ENCODE measurements at regions not wholly inside any gene's neighbourhood (a gene's known extent, or its start where the extent isn't known, plus 50 kb on each side); places are given as distances from the start of the nearest gene placed in this dataset.

DNA sequence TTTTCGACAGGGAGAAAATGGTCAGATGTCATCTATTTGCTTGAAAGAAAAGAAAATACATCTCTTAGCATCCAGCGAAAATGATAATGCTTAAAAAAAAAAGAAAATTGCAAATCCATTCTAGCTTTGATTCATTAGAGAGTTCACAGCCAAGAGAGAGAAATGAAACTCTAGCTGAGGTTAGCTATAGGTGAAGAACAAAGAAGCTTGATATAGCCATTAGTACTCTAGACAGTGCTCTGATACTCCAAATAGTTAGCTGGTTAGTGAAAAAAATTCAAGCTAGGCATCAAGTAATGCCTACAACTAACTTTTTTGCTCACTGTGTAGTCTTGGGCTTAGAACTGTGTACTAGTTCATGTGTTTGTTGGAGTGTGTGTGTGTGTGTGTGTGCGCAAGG lies 721.6 kb upstream of the SOX9 start:
- H3K36me3 ChIP-seq = no peaks in the 10 kb centered on the region
- TF ChIP-seq, protein P1, sequence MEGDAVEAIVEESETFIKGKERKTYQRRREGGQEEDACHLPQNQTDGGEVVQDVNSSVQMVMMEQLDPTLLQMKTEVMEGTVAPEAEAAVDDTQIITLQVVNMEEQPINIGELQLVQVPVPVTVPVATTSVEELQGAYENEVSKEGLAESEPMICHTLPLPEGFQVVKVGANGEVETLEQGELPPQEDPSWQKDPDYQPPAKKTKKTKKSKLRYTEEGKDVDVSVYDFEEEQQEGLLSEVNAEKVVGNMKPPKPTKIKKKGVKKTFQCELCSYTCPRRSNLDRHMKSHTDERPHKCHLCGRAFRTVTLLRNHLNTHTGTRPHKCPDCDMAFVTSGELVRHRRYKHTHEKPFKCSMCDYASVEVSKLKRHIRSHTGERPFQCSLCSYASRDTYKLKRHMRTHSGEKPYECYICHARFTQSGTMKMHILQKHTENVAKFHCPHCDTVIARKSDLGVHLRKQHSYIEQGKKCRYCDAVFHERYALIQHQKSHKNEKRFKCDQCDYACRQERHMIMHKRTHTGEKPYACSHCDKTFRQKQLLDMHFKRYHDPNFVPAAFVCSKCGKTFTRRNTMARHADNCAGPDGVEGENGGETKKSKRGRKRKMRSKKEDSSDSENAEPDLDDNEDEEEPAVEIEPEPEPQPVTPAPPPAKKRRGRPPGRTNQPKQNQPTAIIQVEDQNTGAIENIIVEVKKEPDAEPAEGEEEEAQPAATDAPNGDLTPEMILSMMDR (IDR thresholded peaks at IDR 0.05) = no peak
- no peak for TF ChIP-seq POLR2A (IDR thresholded peaks at IDR 0.05)
- no peak overlapping the region for H3K4me3 ChIP-seq
- H3K4me1 ChIP-seq = no peaks in the 10 kb centered on the region
- no peak for DNase-seq
- H3K27me3 ChIP-seq = no peaks in the 10 kb centered on the region
- intact Hi-C loops (cut with DNase I; ENCODE audit: low total_unique reads) = no loop called here
- no peak overlapping the region for H3K27ac ChIP-seq
- no peaks in the 10 kb centered on the region for H3K9me3 ChIP-seq

DNA sequence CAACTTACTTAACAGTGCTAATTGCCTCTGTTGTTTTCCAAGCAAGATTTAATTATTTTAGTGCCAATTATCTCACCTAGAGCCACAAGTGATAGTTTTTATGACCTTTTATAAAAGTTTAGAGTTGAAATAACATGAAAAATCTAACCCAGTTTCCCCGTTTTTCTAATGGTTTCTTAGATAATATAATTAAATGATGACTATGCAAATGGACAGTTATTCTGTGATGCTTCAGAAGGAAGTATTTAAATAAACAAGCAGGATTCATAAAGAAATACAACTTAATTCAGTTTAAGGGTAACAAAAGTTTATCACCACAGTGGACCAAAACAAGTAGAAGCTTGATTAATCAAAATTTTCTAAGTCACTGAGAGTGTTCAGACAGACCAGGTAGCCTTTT lies 721.2 kb upstream of the SOX9 start:
- Histone ChIP-seq H3K4me3 (no peak overlapping the region), H3K27me3 (no peaks in the 10 kb centered on the region), H3K27ac (no peak overlapping the region), H3K9me3 (no peaks in the 10 kb centered on the region), H3K36me3 (no peaks in the 10 kb centered on the region), H3K4me1 (no peaks in the 10 kb centered on the region)
- no peak for TF ChIP-seq POLR2A (IDR thresholded peaks at IDR 0.05)
- TF ChIP-seq, protein P1 (IDR thresholded peaks at IDR 0.05) = no peak
- no peak for DNase-seq
- intact Hi-C loops (cut with DNase I; ENCODE audit: low total_unique reads) = no loop called here

DNA sequence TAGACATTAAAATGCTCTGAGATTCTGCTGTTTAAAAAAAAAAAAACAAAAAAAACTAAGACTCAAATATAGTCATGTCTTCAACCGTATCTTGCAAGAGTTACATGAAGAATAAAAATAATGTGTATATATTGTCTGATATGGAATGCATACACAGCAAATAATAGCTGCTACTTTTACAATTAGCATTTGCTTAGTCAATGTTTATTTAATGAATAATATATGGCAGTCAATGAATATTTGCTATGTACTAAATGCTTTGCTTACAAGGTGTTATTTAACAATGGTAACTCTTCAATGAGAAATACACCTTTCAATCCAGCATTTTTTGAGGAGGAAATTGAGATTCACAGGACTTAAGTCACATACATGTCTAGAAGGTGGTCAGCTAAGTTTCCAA lies 718.8 kb upstream of the SOX9 start:
- intact Hi-C loops (cut with DNase I; ENCODE audit: low total_unique reads) = no loop called here
- H3K27me3 ChIP-seq = no peaks in the 10 kb centered on the region
- no peaks in the 10 kb centered on the region for H3K9me3 ChIP-seq
- no peaks in the 10 kb centered on the region for H3K4me1 ChIP-seq
- TF ChIP-seq POLR2A (IDR thresholded peaks at IDR 0.05) = no peak
- TF ChIP-seq, protein P1 (IDR thresholded peaks at IDR 0.05) = no peak
- DNase-seq = no peak
- no peak overlapping the region for H3K4me3 ChIP-seq
- H3K27ac ChIP-seq = no peak overlapping the region
- no peaks in the 10 kb centered on the region for H3K36me3 ChIP-seq

DNA sequence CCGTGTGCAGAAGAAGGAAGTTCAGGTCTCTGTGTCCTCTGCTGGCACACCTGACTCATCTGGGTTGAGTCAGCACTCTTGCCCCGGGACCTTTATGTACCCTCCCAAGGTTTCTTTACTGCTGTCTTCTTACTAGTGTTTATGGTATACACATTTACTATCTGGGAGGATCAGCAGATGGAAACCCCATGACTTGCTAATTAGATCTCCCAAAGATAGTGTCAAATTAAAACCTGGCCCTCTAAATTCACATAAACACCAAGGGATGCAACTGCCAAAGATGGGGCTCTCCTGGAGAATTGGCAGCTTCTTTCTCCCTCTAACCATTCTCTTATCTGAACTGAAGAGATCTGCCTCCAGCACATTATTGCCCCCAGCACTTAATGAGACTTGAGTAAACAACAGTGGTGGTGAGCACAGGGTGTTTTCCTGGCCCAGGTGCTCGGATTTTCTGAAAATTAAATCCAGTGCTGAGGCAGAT lies 718.1 kb upstream of the SOX9 start:
- intact Hi-C loops (cut with DNase I; ENCODE audit: low total_unique reads) = no loop called here
- TF ChIP-seq, protein P1 (IDR thresholded peaks at IDR 0.05) = no peak
- no peak for TF ChIP-seq POLR2A (IDR thresholded peaks at IDR 0.05)
- Histone ChIP-seq H3K36me3 (no peaks in the 10 kb centered on the region), H3K9me3 (no peaks in the 10 kb centered on the region), H3K27me3 (no peaks in the 10 kb centered on the region), H3K4me3 (no peak overlapping the region), H3K4me1 (no peaks in the 10 kb centered on the region), H3K27ac (no peak overlapping the region)
- no peak for DNase-seq

DNA sequence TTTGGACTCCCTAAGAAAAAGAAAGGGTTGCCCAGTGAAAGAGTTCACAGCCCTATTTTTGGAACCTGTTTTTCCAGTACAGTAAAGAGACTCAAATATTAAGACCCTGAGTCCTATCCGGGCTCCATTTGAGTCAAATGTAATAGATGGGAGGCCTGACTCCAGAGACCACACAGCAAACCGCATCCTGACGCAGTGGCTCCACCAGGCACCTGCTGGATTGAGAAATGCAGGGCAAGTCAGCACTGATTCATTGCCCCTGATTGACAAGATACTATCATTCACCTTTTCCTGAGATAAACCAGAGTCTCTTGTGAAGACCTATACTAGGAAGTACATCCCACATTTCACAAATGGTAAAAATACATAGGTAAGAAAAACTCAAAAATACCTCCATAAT lies 715.7 kb upstream of the SOX9 start:
- H3K36me3 ChIP-seq = no peaks in the 10 kb centered on the region
- intact Hi-C loops (cut with DNase I; ENCODE audit: low total_unique reads) = no loop called here
- no peak overlapping the region for H3K27ac ChIP-seq
- TF ChIP-seq, protein P1 (IDR thresholded peaks at IDR 0.05) = no peak
- TF ChIP-seq POLR2A (IDR thresholded peaks at IDR 0.05) = no peak
- H3K9me3 ChIP-seq = no peaks in the 10 kb centered on the region
- DNase-seq = no peak
- no peaks in the 10 kb centered on the region for H3K4me1 ChIP-seq
- no peaks in the 10 kb centered on the region for H3K27me3 ChIP-seq
- H3K4me3 ChIP-seq = no peak overlapping the region

Data from uterus (tissue), 3 donors.